Liver (tissue), 7 donors: ENCODE measurements at regions not wholly inside any gene's neighbourhood (a gene's known extent, or its start where the extent isn't known, plus 50 kb on each side); places are given as distances from the start of the nearest gene placed in this dataset.

Experiments used
- DNase-seq: peaks from one replicate; pipeline ENCODE4 v3.0.0-alpha.2; 2017; ENCODE audit warnings: low spot score
- H3K27ac ChIP-seq, 2 donors: one replicate each; pipeline ENCODE4 v1.7.0; 2013; ENCODE audit warnings: inconsistent platforms in 2 of 2, low read length in 2 of 2, control low read depth in 1 of 2, low read depth in 1 of 2, mild to moderate bottlenecking in 1 of 2
- H3K27me3 ChIP-seq, 4 donors: one replicate each; pipeline versions ENCODE4 v1.6.1 to v1.7.0; 2013; ENCODE audit warnings: low read length in 3 of 4, inconsistent platforms in 1 of 4, mild to moderate bottlenecking in 1 of 4, moderate library complexity in 1 of 4; ENCODE audit not compliant: control insufficient read depth in 4 of 4, insufficient read depth in 4 of 4
- H3K36me3 ChIP-seq, 4 donors: one replicate each; pipeline versions ENCODE4 v1.6.1 to v1.7.0; 2013; ENCODE audit warnings: low read length in 3 of 4, mild to moderate bottlenecking in 3 of 4, low read depth in 1 of 4, moderate library complexity in 1 of 4; ENCODE audit not compliant: control insufficient read depth in 4 of 4, insufficient read depth in 3 of 4
- H3K4me1 ChIP-seq, 4 donors: one replicate each; pipeline versions ENCODE4 v1.6.1 to v1.7.0; 2013; ENCODE audit warnings: low read length in 3 of 4, mild to moderate bottlenecking in 3 of 4, moderate library complexity in 1 of 4; ENCODE audit not compliant: control insufficient read depth in 4 of 4, insufficient read depth in 4 of 4
- H3K4me3 ChIP-seq, 3 donors: one replicate each; pipeline versions ENCODE4 v1.6.1 to v1.7.0; 2013; ENCODE audit warnings: low read length in 3 of 3, control low read depth in 1 of 3, low read depth in 1 of 3, mild to moderate bottlenecking in 1 of 3
- H3K9ac ChIP-seq, 2 donors: one replicate each; pipeline ENCODE4 v1.7.0; 2013; ENCODE audit warnings: low read length in 2 of 2, mild to moderate bottlenecking in 2 of 2, moderate library complexity in 2 of 2, control low read depth in 1 of 2, low read depth in 1 of 2
- H3K9me3 ChIP-seq, 4 donors: one replicate each; pipeline versions ENCODE4 v1.6.1 to v1.7.0; 2013; ENCODE audit warnings: low read length in 3 of 4; ENCODE audit not compliant: control insufficient read depth in 4 of 4
- EGR1 ChIP-seq, 2 donors: IDR thresholded peaks; 2 replicates each; pipeline ENCODE4 v1.6.1; 2016 to 2018; ENCODE audit warnings: antibody characterized with exemption in 2 of 2, low read depth in 2 of 2
- FOXA1 ChIP-seq: IDR thresholded peaks from 2 replicates; pipeline ENCODE4 v1.6.1; 2016; ENCODE audit warnings: antibody characterized with exemption
- GABPA ChIP-seq, 2 donors: IDR thresholded peaks in 1 of 2; conservative IDR thresholded peaks in 1 of 2; 2 replicates each; pipeline ENCODE4 v1.6.1; 2016; ENCODE audit warnings: antibody characterized with exemption in 2 of 2, mild to moderate bottlenecking in 1 of 2, moderate library complexity in 1 of 2
- HNF4G ChIP-seq: IDR thresholded peaks from 2 replicates; pipeline ENCODE4 v1.6.1; 2016; ENCODE audit warnings: antibody characterized with exemption
- NR2F2 ChIP-seq: IDR thresholded peaks from 2 replicates; pipeline ENCODE4 v1.6.1; 2016; ENCODE audit warnings: antibody characterized with exemption
- RAD21 ChIP-seq, 2 donors: IDR thresholded peaks; 2 replicates each; pipeline ENCODE4 v1.6.1; 2016; ENCODE audit warnings: antibody characterized with exemption in 2 of 2, mild to moderate bottlenecking in 2 of 2
- RXRA ChIP-seq, 2 donors: IDR thresholded peaks; 2 replicates each; pipeline ENCODE4 v1.6.1; 2017 to 2018; ENCODE audit warnings: antibody characterized with exemption in 2 of 2, mild to moderate bottlenecking in 1 of 2
- SP1 ChIP-seq: IDR thresholded peaks from 2 replicates; pipeline ENCODE4 v1.6.1; 2018; ENCODE audit warnings: antibody characterized with exemption, mild to moderate bottlenecking
- YY1 ChIP-seq: IDR thresholded peaks from 2 replicates; pipeline ENCODE4 v1.6.1; 2016; ENCODE audit warnings: antibody characterized with exemption, mild to moderate bottlenecking
- WGBS: extraction: QIAGEN DNeasy Blood & Tissue Kit; methylation state at CpG from one replicate; pipeline ENCODE4 v1.1.7; 2013; 5-methylcytosine and 5-hydroxymethylcytosine counted together
- TF ChIP-seq, protein P1 (sequence below): IDR thresholded peaks from 2 replicates; pipeline ENCODE4 v1.6.1; 2016; ENCODE audit warnings: antibody characterized with exemption, mild to moderate bottlenecking
- TF ChIP-seq, protein P2 (sequence below): IDR thresholded peaks from 2 replicates; pipeline ENCODE4 v1.6.1; 2016; ENCODE audit warnings: antibody characterized with exemption
- TF ChIP-seq, protein P3 (sequence below): IDR thresholded peaks from 2 replicates; pipeline ENCODE4 v1.6.1; 2016; ENCODE audit warnings: antibody characterized with exemption
- donor health status: healthy.
- donor health status: healthy.
- donor health status: healthy.
- donor health status: healthy.

GRCh38 chr4:149294601-149295000 is 521.0 kb downstream of the IQCM start:
- Histone ChIP-seq H3K4me1 (no peaks in the 10 kb centered on the region), H3K27ac (no peak overlapping the region)
- TF ChIP-seq, protein P1, sequence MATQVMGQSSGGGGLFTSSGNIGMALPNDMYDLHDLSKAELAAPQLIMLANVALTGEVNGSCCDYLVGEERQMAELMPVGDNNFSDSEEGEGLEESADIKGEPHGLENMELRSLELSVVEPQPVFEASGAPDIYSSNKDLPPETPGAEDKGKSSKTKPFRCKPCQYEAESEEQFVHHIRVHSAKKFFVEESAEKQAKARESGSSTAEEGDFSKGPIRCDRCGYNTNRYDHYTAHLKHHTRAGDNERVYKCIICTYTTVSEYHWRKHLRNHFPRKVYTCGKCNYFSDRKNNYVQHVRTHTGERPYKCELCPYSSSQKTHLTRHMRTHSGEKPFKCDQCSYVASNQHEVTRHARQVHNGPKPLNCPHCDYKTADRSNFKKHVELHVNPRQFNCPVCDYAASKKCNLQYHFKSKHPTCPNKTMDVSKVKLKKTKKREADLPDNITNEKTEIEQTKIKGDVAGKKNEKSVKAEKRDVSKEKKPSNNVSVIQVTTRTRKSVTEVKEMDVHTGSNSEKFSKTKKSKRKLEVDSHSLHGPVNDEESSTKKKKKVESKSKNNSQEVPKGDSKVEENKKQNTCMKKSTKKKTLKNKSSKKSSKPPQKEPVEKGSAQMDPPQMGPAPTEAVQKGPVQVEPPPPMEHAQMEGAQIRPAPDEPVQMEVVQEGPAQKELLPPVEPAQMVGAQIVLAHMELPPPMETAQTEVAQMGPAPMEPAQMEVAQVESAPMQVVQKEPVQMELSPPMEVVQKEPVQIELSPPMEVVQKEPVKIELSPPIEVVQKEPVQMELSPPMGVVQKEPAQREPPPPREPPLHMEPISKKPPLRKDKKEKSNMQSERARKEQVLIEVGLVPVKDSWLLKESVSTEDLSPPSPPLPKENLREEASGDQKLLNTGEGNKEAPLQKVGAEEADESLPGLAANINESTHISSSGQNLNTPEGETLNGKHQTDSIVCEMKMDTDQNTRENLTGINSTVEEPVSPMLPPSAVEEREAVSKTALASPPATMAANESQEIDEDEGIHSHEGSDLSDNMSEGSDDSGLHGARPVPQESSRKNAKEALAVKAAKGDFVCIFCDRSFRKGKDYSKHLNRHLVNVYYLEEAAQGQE: no peak
- TF ChIP-seq EGR1 (IDR thresholded peaks at IDR 0.05; ENCODE audit: low read depth in 2 of 2) (no peak), SP1 (no peak), RAD21 (IDR thresholded peaks at IDR 0.05) (no peak)
- TF ChIP-seq, protein P2, sequence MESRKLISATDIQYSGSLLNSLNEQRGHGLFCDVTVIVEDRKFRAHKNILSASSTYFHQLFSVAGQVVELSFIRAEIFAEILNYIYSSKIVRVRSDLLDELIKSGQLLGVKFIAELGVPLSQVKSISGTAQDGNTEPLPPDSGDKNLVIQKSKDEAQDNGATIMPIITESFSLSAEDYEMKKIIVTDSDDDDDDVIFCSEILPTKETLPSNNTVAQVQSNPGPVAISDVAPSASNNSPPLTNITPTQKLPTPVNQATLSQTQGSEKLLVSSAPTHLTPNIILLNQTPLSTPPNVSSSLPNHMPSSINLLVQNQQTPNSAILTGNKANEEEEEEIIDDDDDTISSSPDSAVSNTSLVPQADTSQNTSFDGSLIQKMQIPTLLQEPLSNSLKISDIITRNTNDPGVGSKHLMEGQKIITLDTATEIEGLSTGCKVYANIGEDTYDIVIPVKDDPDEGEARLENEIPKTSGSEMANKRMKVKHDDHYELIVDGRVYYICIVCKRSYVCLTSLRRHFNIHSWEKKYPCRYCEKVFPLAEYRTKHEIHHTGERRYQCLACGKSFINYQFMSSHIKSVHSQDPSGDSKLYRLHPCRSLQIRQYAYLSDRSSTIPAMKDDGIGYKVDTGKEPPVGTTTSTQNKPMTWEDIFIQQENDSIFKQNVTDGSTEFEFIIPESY: no peak
- TF ChIP-seq, protein P3, sequence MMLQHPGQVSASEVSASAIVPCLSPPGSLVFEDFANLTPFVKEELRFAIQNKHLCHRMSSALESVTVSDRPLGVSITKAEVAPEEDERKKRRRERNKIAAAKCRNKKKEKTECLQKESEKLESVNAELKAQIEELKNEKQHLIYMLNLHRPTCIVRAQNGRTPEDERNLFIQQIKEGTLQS: no peak

DNA sequence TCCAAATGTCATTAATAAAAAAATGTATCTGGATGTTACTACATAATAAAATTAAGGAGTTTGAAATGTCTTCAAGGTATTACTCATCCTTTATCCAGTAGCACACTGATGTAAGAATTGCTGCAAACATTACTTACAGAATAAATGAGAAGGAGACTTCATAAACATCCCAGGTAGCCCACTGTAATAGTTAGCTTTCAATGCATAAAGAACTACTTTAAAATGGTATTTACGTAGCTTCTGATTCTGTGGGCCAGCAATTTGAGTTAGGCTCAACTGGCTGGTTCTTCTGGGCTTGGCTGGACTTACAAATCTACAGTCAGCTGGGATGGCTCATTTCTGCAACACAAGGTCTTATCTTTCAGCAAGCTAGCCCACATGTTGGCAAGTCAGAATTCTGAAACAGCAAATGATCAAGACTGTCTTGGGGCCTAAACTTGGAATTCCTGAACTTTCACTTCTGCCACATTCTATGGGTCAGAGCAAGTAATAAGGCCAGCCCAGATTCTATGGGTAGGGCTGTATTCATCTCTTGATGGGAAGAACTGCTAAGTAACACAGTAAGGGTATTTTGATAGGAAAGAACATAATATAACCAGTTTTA is 522.5 kb downstream of the IQCM start:
- Histone ChIP-seq H3K27me3 (no peaks in the 10 kb centered on the region), H3K27ac (no peak overlapping the region), H3K4me3 (no peak overlapping the region), H3K36me3 (no peaks in the 10 kb centered on the region), H3K9me3 (no peaks in the 10 kb centered on the region), H3K9ac (no peak overlapping the region), H3K4me1 (no peaks in the 10 kb centered on the region)
- WGBS: 83% methylated on average over 1 of the region's 1 CpG
- no peak for DNase-seq
- TF ChIP-seq NR2F2: no peak
- no peak for TF ChIP-seq FOXA1
- no peak for TF ChIP-seq HNF4G
- no peak for TF ChIP-seq GABPA (IDR thresholded peaks at IDR 0.05 in 1 of 2, conservative IDR thresholded peaks at IDR 0.05 in 1 of 2)
- no peak for TF ChIP-seq RXRA (IDR thresholded peaks at IDR 0.05)
- TF ChIP-seq, protein P3: no peak
- TF ChIP-seq YY1: no peak

More at GRCh38 chr4:149294601-149295000, 521.0 kb downstream of the IQCM start:
- WGBS: 63% methylated on average over 1 of the region's 1 CpG
- H3K9me3 ChIP-seq: no peaks in the 10 kb centered on the region
- H3K27me3 ChIP-seq: no peaks in the 10 kb centered on the region
- no peak overlapping the region for H3K9ac ChIP-seq
- H3K4me3 ChIP-seq: no peak overlapping the region
- no peaks in the 10 kb centered on the region for H3K36me3 ChIP-seq
- DNase-seq: no peak
